ENCODE measurements at regions not wholly inside any gene's neighbourhood (a gene's known extent, or its start where the extent isn't known, plus 50 kb on each side); places are given as distances from the start of the nearest gene placed in this dataset.
"Not testable (repeated sequence)": the region's sequence is repeated elsewhere in the genome, so short reads cannot be mapped to it uniquely, and the experiment has no call there.

GRCh38 chr7:114795475-114795874 lies 126.4 kb upstream of the MDFIC start:
- peak; percentile 65 for DNase-seq (ENCODE audit: low read depth)
- no peak for TF ChIP-seq CTCF (IDR thresholded peaks at IDR 0.05; ENCODE audit: insufficient read depth, low read length)
- H3K4me3 ChIP-seq (ENCODE audit: low read depth, low read length) = no peak overlapping the region

- no peak for DNase-seq (ENCODE audit: low read depth)
- TF ChIP-seq CTCF (IDR thresholded peaks at IDR 0.05; ENCODE audit: insufficient read depth, low read length) = no peak
- H3K4me3 ChIP-seq (ENCODE audit: low read depth, low read length) = no peak overlapping the region
Measured at GRCh38 chr7:114799628-114800028, 122.3 kb upstream of the MDFIC start.

- H3K4me3 ChIP-seq (ENCODE audit: low read depth, low read length) = no peak overlapping the region
- TF ChIP-seq CTCF (IDR thresholded peaks at IDR 0.05; ENCODE audit: insufficient read depth, low read length) = no peak
- no peak for DNase-seq (ENCODE audit: low read depth)
Measured at GRCh38 chr7:114802632-114803031, 119.3 kb upstream of the MDFIC start.

GRCh38 chr7:114806590-114807162 lies 115.2 kb upstream of the MDFIC start:
- no peak overlapping the region for H3K4me3 ChIP-seq (ENCODE audit: low read depth, low read length)
- DNase-seq (ENCODE audit: low read depth) = peak; percentile 92
- TF ChIP-seq CTCF (IDR thresholded peaks at IDR 0.05; ENCODE audit: insufficient read depth, low read length) = no peak

GRCh38 chr7:114812570-114812969 lies 109.3 kb upstream of the MDFIC start:
- no peak for DNase-seq (ENCODE audit: low read depth)
- no peak overlapping the region for H3K4me3 ChIP-seq (ENCODE audit: low read depth, low read length)
- TF ChIP-seq CTCF (IDR thresholded peaks at IDR 0.05; ENCODE audit: insufficient read depth, low read length) = no peak

- DNase-seq (ENCODE audit: low read depth) = no peak
- H3K4me3 ChIP-seq (ENCODE audit: low read depth, low read length) = no peak overlapping the region
- no peak for TF ChIP-seq CTCF (IDR thresholded peaks at IDR 0.05; ENCODE audit: insufficient read depth, low read length)
Measured at GRCh38 chr7:114813624-114814023, 108.3 kb upstream of the MDFIC start.

GRCh38 chr7:114817036-114817435 lies 104.9 kb upstream of the MDFIC start:
- H3K4me3 ChIP-seq (ENCODE audit: low read depth, low read length); DNase-seq (ENCODE audit: low read depth): not testable (repeated sequence)

All from fibroblast of the aortic adventitia (primary cell).